GM19025 (cell line): ENCODE measurements at regions not wholly inside any gene's neighbourhood (a gene's known extent, or its start where the extent isn't known, plus 50 kb on each side); places are given as distances from the start of the nearest gene placed in this dataset.

ENCODE experiments used
- ATAC-seq: cut with Tn5 transposase; IDR thresholded peaks from one replicate; pipeline ENCODE4 v1.9.1; 2021; ENCODE audit warnings: mild to moderate bottlenecking, low read depth, moderate library complexity; ENCODE audit not compliant: unreplicated experiment

GRCh38 chr5:68446070-68446357, 230.5 kb downstream of the PIK3R1 start:
- no peak for ATAC-seq

DNA sequence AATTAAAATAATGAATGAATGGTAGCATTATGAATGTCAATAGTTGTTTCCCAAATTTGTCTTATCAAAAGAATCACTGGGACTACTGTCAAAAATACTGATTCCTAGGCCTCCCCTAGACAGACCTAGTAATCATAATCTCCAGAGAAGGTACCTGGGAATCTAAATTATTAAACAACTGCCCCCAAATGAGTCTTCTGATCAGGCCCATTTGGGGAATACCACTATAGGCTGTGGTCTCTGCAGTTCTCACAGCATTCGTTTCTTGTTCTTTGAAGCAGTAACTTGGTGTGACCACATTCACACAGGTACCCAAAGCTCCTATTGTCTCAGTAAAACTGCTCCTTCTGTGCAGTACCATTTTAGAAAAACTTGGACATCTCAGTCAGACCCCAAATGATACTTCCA, 230.9 kb downstream of the PIK3R1 start:
- ATAC-seq: peak; percentile 83

- no peak for ATAC-seq
Measured at GRCh38 chr5:68447136-68447929, 231.8 kb downstream of the PIK3R1 start.

DNA sequence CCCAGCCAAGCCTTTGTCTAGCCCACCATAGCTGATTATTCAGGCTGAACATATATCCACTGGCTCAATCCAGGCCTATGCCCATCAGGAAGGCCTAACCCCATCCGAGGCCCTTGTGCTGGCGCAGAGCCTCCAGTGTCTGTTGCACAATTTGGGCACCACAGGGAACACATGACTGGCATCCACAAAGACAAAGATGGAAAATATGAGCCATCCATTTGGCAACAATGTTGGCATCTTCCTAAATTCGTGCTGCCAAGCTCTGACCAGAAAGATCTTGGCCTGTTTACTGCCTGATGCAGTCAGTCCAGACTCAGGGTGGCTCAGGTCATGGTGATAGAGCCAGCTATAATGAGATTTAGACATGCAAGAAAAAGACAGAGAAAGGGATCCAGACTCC, 233.8 kb downstream of the PIK3R1 start:
- no peak for ATAC-seq

DNA sequence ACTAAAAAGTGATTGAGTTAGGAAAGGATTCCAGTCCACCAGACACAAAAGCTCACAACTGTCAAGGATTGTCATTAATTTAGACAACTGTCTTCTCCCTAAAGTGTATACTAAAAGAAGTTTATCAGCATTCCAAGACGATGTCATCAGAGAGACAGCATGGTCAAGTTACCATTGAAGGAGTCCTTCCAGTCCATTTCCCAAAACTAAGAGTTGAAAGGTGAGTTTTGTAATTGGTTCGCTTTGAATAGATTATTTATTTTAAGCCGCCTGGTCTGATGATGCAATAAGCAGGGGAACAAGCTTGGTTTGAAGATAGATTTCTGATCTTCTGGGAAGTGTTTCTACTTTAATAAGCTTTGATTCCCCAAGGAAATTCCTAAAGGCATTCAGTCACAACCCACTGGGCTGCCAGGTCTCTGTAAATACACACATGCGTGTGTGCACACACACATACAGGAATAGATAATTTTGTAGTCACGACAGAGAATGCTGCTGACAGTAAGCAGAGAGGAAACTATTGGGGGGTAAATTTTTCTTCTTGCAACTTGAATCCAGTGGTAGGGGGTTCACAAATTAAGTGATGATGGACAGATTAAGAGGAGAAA, 234.8 kb downstream of the PIK3R1 start:
- no peak for ATAC-seq

DNA sequence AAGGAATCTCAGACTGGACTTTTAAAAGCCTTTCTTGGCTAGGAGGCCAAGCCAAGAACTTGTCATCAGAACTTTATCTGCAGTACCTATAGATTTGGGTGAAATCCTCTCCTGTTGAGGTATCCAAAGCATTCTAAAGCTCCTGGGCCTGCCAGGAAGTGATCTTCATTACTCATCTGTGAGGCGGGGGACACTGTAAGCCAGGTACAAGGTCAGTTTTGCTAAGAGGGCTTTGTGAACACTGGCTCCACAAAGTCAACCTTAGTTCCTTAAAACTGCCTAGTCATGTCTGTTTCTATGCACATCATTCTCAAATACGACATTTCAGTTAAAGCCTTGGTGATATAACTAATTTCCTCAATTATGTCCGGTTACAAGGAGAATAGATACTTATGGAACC, 236.7 kb downstream of the PIK3R1 start:
- no peak for ATAC-seq

- no peak for ATAC-seq
Measured at GRCh38 chr5:68454172-68454571, 238.6 kb downstream of the PIK3R1 start.

DNA sequence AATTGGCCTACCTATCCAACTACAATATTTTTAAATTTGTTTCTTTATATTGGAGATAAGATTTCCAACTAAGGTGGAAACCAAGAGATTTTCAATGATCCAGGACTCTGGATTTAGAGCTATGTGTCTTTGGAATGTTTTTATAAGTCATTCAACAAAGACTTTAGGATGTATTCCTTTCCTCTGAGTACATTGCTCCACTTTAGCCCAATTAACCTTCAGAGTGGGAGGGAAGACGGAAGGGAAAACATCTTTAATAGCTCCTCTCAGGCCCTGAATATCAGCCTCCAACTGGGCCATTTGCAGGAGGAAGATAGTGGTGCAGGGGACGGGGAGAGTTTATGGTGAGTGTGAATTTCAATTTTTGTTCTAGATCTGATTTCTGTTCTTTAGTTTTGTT, 239.2 kb downstream of the PIK3R1 start:
- ATAC-seq: no peak

DNA sequence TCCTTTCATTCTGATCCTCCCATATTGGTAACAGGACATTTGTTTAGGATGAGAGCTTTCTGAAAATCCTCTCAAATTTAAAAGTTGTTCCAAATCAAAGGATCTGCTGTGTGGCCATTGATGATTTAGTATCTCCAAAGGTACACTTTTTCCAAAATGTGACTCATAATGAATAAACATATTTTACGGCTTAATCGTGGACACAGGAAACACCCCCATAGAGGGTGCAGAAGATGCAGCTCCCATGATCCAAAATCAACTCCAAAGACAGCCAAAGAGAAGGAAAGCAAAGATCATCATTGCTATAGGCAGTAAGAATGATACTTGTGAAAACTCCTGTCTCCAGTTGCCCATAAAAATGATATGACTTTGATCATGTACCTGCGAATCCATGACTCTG, 239.7 kb downstream of the PIK3R1 start:
- ATAC-seq: no peak

DNA sequence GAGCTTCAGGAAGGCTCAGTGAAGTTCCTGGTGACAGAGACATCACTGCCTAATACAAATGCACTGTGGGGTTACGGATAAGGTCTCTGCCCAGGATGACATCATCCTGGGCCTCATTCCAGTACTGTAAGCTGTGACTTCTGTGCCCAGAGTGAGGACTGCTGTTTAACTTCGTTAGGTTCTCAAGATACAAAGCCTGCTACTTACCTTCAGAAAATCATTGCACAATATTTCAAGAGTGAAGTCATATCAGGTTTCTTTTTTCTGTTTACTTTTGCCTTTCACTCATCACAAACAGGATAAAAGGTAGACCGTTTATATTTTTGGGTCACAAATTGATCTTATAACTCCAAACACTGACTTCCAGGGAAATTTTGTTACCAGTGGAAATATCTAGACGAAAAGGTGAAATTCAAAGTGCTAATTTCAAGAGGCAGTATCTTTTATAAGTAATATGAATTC, 241.2 kb downstream of the PIK3R1 start:
- ATAC-seq: peak; percentile 55

DNA sequence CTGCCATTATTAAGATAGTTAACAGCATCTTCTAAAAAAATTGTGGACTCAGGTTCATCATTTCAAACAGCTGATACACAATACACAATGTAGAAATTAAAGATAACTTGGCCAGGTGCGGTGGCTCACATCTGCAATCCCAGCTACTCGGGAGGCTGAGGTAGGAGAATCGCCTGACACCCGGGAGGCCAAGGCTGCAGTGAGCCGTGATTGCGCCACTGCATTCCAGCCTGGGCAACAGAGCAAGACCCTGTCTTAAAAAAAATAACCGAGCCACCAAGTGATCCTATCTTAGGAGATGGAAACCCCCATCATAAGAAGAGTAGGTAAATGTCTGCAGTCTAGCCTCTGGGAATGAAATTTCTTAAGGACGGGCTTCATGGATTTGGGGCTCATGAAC, 241.7 kb downstream of the PIK3R1 start:
- no peak for ATAC-seq

DNA sequence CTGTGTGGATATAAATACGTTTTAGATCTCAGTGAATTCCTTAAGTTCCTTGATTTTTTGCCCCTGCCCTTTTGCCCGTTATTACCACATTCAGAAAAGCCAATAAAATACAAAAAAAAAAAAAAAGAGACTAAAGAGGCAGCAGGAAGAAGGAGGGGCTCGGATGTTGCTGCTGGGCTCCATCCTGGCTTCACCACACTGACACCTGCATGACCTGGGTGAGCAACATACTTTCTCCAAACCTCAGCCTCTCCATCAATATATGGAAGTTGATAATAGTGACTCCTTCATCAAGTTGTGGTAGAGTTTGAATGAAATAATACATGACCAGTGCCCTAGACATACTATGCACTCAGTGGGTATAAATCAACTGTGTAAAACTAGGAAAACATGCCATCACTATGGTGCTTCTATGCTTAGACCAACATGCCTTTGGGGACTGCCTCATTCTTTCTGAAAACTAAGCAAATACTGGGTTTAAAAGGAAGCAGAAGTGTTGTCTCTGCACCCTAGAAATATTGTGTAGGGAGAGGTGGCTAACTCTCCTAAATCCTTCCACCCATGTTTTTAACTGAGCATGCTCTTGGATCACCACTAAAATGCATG, 243.0 kb downstream of the PIK3R1 start:
- no peak for ATAC-seq

DNA sequence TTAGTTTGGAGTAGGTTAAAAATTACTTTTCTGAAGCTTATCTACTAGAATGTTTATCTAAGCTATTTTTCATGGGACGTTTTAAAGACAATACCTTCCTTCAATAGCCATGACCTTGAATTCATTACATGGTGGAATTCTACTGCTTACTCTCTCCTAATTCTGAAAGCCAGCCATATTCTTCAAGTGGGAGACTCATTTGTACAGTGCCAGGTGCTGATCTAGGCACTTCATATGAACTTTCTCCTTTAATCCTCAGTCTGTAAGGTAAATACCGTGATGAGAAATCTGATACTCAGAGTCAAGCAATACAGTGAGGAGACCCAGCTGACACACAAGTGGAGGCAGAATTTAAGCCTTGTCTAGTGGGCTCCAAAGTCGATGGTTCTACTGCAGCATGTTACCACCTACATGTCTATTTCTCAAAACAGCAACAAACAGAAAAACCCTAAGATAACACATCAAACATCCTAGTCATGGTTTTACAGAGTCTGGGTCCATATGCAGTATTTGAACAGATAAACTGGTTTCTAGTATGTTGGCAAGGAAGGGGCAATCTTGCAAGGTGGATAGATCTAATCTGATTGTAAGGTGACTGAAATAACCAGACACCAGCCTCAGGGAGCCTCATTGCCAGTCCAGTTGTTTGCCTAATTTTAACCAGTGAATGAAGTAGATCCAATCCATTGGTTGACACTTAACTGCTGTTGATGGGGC, 243.7 kb downstream of the PIK3R1 start:
- ATAC-seq: no peak

GRCh38 chr5:68459810-68460139, 244.2 kb downstream of the PIK3R1 start:
- ATAC-seq: no peak

GRCh38 chr5:68460147-68460798, 244.7 kb downstream of the PIK3R1 start:
- no peak for ATAC-seq

GRCh38 chr5:68463606-68464005, 248.1 kb downstream of the PIK3R1 start:
- no peak for ATAC-seq

- ATAC-seq: no peak
Measured at GRCh38 chr5:68464424-68464823, 248.9 kb downstream of the PIK3R1 start.

DNA sequence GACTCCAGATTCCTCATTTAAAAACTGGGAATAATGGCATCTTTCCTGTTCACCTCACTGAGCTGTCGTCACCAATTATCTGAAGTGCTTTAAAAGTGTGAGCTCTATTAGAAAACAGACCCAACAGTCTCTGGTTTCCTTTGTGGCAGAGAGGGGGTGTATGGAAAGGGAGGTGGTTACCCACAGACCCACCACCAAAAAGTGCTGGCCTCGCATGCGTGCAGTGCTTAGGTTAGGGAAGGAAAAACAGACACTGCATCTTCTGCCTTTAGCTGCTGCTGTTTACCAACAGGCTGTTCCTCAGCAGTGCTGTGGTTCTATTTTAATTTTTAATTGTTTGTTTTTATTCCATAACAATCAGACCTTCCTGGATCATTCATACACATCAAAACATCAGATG, 249.6 kb downstream of the PIK3R1 start:
- ATAC-seq: no peak

GRCh38 chr5:68465934-68466551, 250.5 kb downstream of the PIK3R1 start:
- no peak for ATAC-seq

- ATAC-seq: no peak
Measured at GRCh38 chr5:68467208-68467607, 251.7 kb downstream of the PIK3R1 start.

- ATAC-seq: no peak
Measured at GRCh38 chr5:68467794-68468193, 252.2 kb downstream of the PIK3R1 start.
